HG03521 (cell line): ENCODE measurements at regions not wholly inside any gene's neighbourhood (a gene's known extent, or its start where the extent isn't known, plus 50 kb on each side); places are given as distances from the start of the nearest gene placed in this dataset.

ENCODE experiments used
- ATAC-seq: cut with Tn5 transposase; IDR thresholded peaks from one replicate; pipeline ENCODE4 v1.9.1; 2021; ENCODE audit warnings: mild to moderate bottlenecking, moderate library complexity; ENCODE audit not compliant: unreplicated experiment

DNA sequence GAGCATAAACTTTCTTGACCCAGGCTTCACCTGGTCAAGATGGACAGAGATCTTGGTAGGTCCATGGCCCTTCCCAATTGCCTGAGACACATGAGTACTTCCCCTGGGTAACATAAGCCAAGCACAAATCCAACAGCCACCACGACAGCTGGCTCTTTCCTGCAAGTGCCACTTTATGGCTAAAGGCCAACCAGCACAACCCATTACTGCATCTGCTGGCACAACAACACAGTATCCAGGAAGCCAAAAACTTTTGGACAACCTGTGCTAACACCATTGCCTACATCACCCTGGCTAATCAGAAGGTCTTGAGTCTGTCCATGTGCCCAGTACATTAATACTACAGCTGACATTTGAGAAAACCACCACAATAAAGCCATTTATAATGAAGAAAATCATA lies 548.0 kb upstream of the SEMA3D start:
- ATAC-seq: no peak

DNA sequence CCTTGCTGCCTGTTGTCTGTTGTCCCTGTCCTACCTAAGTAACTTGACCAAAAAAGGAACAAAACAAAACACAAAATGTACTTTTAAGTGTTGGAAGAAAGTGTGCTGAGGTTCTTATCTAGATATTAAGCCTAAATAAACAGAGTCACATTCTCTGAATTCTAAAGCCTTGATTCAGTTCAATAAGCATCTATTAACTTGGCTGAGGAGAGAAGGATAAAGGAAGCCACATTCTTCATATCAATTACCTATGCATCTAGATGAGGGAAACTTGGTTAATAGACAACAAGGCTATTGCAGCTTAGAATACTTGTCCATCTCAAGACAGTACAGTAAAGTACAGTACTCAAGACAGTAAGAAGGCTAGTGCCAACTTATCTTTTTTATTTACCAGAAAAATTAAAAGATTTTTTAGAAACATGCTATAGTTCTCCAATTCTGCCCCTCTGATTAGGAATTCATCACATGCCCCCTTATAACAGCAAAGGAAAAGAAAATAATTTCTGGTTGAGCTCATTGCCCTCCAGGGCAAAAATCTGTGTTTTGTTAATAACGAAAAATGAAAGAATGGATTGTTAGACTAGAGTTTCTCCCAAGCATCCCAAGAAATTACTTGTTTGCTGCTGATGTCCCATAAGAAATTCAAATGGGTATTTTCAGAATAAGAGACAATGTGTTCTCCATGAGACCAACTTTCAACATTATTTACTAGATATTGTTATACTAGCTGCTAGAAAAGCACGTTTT lies 546.5 kb upstream of the SEMA3D start:
- no peak for ATAC-seq

DNA sequence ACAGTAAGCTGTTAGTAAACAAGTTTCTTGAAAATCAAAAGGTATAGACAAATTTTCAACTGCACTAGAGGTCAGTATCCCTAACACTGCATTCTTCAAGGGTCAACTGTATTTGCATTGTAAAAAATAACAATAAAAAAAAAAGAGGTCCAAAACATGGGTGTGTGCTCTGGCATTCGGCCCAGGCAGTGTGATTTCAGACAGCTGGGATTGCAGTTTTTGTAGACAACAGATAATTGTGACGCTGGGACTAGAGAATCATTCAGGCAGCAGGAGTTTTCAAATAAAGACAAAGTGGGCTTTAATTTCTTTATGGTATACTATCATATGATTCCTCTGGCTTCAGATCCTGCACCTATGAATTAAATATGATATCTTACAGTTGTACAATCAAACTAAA lies 543.2 kb upstream of the SEMA3D start:
- no peak for ATAC-seq

DNA sequence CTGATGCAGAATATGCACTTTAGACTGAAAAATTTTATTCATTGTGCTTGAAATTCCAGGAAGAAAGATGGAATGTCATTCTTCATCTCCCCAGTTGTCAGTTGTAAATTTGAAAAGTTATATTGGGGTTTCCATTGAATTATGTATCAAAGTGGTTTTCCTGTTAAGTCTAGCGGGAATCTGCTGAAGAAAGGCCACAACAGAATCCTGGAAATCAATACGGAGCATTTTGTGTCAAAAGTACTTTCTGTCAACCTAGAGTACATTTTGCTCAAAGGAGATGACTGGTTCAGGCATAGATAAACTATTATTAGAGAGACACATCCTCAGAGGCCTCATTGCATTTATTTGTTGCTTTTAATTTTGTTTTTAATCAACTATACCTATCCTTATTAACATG lies 538.2 kb upstream of the SEMA3D start:
- no peak for ATAC-seq

DNA sequence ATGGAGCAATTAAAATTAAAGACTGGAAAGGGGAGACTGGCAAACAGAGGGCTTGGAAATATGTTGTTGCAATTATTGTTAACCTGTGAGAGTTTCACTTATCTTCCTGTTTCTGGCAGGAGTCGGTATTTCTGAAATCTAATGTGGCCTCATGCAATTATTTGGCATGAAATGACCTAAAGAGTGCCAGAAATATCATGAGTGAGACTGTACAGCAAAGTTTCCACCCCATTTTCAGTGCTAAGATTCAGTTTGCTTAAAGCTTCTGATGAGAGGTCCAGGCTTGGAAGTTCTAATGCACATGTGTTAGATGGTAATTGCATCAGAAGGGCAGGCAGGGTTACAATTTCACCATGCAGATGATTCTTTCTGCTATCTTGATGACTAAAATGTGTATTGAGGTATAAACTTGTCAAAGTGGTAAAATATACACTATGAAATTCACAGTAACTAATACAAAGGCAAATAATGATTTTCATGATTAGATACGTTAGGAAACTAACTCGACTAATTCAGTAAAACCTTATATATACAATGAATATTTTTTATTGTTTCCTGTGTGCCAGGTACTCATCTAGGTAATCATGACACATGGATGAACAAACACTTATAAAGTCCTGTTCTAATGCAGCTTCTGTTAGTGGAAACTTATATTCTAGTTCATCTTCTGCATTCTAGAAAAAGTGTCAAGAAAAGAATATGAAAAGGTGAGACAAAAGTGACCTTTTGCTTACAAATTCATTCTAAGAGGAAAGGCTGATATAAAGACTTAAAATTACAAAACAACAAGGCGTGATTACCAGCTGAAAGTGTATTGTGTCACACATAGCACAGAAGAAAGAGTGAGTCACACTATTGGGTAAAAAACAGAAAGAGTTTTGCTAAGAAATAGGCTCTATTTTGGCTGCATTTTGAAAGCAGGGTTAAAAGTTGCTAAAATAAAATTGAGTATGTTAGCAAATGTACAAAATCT lies 533.4 kb upstream of the SEMA3D start:
- no peak for ATAC-seq

DNA sequence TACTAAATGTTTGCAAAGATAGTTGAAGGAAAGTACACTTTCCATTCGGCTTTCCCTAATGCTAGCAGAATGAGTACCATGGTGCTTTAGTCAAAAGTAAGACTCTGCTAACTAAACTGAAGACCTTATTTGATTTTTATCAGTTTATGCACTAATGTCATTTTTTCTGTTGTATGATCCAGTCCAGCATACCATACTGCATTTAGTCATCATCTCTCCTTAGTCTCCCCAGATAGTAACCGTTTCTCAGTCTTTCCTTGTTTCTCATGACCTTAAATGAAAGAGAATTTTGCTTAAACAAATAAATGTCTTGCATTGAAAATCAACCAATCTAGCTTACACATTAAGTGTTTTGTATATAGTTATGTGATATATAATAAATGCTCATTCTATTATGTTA lies 529.5 kb upstream of the SEMA3D start:
- no peak for ATAC-seq

DNA sequence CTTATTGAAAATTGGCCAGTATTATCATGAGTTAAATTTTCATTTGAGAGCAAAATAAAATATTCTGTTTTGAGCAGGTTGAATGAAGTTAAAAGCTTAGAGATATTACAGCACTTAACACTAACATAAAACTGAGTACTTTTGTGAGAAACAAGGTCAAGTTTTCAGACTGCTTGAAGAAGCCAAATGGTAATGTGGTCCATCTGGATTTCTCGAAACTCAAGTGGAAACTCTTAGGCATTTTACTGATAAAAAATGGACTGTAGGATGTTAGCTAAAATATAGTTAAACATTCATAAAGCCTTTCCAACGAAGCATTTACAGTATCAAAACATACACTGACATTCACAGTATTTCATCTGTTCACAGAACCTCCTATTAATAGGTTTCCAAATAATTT lies 528.1 kb upstream of the SEMA3D start:
- no peak for ATAC-seq

DNA sequence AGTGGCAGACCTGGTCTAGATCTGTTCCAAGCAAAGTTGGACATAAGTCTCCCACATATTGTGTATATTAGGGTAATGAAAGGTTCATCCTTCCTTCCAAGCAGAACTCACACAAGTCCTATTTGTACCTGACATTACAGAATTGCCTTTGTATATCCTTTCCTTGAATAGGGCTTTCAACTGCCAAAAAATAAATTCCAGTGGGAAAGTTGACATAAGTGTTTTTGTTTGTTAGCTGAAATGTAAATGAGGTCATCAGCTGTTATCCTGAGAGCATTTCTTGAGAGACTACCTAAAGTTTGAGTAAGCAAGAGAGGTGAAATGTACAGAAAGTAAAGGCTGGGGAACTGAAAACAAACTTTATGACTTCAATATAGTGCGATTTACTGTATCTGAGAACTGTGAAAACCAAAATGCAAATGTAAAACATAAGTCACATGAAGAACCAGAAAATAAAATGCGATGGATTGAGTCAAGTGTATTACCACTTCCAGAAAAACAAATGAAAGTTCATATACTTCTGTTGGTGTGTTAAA lies 527.3 kb upstream of the SEMA3D start:
- peak; percentile 70 for ATAC-seq

DNA sequence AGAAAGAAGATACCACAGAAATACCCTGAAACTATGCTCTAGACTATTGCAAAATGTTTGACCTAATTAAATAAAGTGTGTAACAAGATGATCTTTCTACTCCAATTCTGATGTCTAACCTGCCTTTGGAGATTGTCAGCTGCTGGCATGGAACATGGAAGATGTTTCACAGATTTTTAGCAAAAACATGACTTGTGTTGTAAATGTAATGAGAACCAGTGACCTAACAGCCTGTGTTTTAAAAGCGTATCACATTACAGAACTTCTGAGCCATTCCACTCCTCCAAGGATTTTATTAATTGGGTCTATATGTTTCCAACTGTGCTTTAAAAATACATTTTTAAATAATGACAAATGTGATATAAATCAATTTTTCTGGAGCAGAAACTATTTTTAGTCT lies 526.3 kb upstream of the SEMA3D start:
- no peak for ATAC-seq

DNA sequence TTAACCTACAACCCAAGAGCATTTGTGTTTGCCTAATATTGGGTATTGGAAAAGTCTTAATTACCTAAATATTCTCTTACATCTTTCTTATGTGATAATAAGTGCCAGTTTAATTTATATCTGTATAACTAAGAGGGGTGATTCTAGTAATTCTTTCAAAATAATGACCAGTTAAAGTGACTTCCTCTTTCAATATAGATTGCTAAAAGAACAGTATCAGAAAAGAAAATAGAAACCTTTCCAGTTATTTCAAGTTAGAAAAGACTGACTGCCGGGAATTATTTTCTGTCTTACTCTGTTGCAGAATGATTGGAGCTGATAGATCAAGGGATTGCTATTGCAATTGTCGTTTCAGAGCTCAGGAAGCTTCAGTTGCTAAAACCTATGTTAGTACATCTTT lies 525.0 kb upstream of the SEMA3D start:
- no peak for ATAC-seq

DNA sequence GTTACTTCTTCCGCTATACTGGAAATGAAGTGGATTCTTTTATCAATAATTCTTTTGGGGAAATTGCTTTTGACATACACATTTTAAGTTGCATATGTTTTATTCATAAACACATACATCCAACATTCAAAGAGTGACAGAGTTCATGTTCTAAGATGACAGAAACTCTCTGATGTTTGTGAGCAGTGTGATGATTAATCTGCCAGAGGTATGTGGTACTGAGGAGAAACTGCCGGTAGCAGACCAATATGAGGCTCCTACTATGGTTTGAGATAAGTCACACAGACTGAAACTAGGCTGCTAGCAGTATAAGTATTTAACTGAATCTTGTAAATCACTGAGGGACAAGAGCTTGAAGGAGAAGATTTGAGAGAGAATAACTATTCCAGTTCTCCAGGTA lies 524.1 kb upstream of the SEMA3D start:
- ATAC-seq: no peak

DNA sequence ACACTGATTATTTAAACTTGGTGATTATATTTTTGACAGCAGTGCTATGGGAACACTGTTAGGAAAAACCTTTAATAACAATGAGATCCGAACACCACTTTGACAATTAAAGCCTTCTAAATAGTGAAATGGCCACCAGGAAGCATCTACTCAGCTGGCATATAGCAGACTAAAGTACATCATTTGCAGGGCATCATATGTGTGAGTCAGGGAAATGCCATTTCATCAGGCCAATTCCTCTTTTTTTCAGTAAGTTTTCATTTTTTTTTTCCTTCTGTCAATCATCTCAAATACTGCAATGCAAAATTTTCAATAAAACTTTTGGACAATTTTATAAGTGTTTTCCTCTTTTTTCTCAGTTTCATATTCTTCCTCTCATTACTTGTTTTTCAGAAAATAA lies 521.4 kb upstream of the SEMA3D start:
- ATAC-seq: no peak

DNA sequence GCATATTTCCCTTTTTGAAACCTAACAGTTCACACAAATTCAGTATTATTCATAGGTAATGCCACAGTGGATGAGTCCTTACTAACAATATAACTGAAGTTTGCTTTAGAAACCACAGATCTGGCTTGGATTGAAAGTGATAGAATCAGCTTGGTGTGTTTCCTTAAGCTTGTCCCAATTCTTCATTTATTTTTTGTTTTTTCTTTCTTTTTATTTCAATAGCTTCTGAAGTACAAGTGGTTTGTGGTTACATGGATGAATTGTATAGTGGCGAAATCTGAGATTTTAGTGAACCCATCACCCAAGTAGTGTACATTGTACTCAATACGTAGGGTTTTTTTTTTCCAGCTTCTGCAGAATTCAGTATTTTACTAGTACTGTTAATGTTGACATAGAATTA lies 518.2 kb upstream of the SEMA3D start:
- no peak for ATAC-seq

DNA sequence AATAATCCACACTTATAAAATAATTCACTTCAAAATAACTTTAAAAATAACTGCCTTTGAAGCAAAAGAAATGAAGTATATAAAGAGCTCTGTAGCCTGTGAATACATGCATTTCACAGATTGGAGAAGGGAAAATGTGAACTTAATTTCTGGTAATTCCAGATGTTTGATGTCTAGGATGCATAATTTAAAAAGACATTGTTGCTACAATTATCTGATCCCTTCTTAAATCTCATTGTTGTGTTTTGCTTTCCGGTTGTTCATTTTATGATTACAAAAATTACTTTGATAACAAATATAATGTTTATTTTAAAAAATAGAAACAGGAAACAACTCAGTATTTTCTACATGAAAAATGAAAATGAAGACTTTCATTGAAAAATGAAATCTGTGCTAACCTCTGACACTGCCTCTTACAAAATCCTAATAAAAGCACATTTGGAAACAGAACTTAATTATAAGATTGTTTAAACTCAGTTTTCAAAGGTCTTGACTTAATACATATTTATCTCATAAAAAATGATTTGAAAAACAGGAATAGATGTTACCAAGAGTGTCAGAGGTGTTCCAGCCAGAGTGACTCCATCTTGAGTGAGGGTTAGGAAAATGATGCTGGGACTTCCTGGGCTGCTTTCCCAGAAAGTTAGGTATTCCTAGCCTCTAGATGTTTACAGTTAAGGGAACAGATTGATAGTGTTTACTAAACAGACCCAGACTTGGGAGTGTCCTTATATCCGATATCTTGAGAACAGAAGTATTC lies 516.6 kb upstream of the SEMA3D start:
- ATAC-seq: no peak

DNA sequence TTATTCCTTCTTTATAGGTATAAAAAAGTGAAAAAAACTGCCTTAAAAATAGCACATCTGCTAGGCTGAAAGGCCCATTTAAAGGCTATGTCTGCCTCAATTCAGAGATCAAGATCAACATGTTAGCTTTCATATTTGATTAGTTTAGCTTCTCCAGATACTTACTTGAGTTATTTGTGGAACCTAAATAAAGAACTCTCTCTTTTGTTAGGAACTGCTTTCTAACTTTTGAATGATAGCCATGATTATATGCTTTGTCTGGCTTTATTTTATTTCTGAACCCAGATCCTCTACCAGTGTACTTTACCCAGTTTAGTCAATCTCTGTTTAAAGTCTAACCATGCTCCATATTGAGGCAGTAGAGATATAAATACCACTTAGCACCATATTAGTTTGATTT lies 515.5 kb upstream of the SEMA3D start:
- ATAC-seq: no peak

DNA sequence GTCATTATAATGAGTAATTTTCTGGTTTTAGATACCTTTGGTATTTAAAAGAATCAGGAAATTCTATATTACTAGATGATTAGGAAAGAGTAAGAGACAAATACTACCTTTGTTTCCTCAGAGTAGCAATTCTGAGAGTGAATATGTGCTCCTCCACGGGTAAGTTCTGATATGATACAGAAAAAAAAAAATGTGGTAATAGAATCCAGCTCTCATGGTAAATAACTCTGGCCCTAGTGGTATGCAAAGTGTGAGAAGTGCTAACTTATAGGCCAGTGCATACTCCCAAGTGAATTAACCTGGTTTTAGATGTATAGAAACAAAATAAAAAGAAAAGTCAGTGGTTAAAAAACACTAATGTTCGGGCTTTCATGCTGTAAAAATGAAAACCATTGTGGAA lies 512.6 kb upstream of the SEMA3D start:
- no peak for ATAC-seq

DNA sequence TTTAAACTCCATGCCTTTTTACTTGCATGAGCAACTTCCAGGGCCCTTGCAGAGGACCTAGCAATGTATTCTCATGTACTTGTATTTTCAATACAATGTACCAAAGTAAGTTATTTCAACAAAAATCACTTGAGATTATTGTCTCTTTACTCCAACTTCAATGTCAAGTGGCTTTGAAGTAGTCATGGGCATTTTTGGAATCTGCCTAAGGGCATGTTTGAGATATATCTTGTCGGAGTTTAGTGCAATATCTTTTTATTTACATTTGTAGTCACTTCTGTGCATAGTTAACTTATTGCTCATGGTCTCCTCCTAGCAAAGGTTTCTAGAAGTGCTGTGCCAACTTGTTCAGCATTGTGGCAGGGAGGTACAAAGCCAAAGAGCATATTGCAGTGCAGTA lies 508.7 kb upstream of the SEMA3D start:
- no peak for ATAC-seq

DNA sequence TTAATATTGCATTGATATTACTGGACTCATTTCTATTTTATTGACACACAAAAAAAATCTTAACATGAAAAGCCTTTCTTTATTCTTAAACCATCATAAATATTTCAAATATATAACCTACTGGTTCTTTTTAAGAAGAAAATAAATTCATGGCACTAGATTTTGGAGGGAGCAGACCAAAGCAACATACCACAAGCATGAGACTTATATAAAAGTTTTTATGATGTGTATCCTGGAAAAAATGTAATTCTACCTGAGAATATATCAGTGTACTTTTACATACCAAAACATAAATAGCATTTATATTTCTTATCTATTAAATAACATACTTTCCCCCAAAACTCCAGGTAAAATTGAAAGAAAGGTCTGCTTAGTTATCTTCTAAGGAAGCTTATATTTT lies 508.2 kb upstream of the SEMA3D start:
- ATAC-seq: no peak

DNA sequence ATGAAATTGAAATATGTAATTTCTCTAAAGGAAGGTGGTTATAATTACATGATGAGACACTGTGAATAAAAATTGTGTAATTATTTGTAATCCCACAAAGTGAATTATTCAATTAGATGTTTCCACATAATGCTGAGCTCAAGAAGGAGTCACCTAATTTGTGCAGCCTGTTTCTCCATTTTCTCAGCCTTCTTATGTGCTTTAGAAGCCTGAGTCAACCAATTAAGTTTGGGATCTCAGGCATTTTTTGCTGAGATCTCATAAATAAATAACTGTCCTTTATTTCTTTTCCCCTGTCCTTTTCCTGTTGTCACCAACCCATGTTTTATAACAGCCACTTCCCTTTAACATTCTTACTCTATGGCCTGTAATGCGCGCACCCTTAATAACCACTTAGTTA lies 506.5 kb upstream of the SEMA3D start:
- no peak for ATAC-seq

DNA sequence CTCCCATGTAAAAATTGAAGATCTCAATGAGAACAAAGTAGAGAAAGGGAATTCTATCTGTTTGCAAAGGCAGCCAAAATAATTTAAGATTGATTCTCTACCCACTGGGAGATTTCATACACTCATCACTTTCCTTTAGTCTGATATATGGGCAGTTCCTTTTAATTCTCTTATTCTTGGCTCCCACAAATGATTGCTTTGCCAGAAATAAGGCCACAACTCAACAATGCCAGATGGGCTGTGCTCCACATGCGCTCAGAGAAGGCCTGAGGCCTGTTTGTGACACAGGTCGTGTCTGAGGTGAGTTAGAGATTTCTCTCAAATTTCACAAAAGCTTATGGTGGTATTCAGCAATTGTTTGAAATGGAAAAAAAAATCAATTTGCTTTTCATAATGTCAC lies 501.9 kb upstream of the SEMA3D start:
- ATAC-seq: no peak
